ENCODE measurements at regions not wholly inside any gene's neighbourhood (a gene's known extent, or its start where the extent isn't known, plus 50 kb on each side); places are given as distances from the start of the nearest gene placed in this dataset.

- no peak for DNase-seq
These were observed 122.0 kb downstream of the OLFM4 start for GRCh38 chr13:53150568-53150967.

- peak; percentile 10 to 16 for DNase-seq
These were observed 122.9 kb downstream of the OLFM4 start for GRCh38 chr13:53151336-53152056.

- no peak for DNase-seq
These were observed 123.4 kb downstream of the OLFM4 start for GRCh38 chr13:53152057-53152421.

- no peak for DNase-seq
These were observed 129.6 kb downstream of the OLFM4 start for GRCh38 chr13:53158201-53158600.

GRCh38 chr13:53159431-53159830 lies 130.8 kb downstream of the OLFM4 start:
- no peak for DNase-seq

DNA sequence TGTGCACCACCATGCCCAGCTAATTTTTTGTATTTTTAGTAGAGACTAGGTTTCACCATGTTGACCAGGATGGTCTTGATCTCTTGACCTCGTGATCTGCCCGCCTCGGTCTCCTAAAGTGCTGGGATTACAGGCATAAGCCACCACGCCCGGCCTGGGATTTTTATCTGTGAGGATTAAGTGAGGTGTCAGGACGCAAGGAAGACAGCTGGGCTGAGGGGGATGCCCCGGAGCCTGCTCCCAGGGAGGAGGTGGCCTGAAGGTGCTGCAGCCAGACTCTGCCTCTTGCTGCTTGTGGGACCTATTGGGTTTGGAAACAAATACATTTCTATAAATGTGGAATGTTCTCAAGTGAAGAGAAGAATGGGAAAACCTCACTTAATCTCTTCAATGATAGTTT lies 131.6 kb downstream of the OLFM4 start:
- DNase-seq = no peak

DNA sequence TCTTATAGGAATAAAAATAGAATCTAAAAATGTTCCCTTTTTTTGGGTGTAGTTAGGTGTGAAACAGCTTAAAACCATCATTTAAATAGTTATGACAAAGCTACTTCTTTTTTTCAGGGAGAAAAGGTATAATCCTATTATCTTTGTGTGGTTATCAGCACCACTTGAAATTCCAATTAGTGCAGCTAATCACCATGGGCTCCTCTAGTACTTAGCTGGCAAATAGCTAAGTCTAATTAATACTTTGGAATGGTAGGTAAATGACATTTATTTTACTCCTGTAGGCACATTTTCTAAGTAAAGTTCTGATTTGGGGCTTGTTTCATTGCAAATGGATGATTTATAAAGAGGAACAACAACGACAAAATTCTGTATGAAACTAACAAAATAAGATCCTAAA lies 132.6 kb downstream of the OLFM4 start:
- no peak for DNase-seq

- DNase-seq = no peak
These were observed 136.6 kb downstream of the OLFM4 start for GRCh38 chr13:53165261-53165660.

- DNase-seq = no peak
These were observed 138.9 kb downstream of the OLFM4 start for GRCh38 chr13:53167561-53167960.

DNA sequence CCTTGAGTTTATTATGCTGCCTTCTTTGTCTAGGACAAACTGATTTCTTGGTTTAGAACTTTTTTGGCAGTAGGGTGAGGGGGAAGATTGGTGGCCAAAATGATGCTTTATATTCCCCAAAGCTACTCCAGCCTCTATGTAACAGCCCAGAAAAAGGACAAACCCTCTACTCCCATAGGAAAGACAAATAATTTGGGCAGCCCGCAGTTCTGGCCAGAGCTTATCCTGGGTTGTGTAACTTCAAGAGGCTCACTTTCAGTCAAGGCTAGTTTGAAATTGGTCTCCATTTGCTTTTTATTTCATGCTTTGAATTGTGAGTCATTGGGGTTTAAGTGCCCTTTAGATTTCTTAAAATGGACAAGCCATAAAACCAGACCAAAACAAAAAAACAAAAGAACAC lies 142.3 kb downstream of the OLFM4 start:
- no peak for DNase-seq

DNA sequence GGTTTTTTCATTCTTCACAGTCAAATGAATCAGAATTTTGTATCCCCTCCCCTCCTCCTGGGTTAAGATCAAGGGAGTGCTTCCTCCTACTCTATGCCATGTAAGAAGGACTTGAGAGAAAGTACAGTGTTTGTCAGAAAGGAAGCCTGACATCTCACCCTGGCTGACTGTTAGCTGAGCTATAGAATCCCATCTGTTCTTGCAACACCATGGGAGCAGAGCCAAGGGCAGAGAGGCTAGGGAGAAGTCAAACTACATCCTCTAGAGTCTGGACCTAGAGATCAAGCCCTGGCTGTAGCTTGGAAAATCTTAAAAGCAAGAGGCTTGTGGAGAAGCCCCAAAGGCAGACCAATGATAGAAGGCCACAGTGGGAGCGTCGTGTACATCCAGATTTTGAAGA lies 145.9 kb downstream of the OLFM4 start:
- DNase-seq = no peak

GRCh38 chr13:53180684-53181083 lies 152.1 kb downstream of the OLFM4 start:
- no peak for DNase-seq

DNA sequence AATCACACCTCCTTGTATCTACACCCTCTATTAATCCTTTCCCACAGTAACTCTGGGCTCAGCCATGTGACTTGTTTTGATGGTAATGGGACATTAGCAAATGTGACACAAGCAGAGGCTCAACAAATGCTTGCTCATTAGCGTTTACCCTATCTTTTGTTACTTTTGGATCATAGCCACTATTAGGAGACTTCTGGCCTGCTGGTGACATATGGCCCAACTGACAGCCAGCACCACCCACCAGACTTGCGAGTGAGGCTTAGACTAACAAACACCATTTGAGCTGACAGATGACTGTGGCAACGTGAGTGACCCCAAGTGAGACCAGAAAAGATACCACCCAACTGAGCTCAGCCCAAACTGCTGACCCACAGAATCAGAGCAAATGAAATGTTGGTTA lies 154.1 kb downstream of the OLFM4 start:
- no peak for DNase-seq

DNA sequence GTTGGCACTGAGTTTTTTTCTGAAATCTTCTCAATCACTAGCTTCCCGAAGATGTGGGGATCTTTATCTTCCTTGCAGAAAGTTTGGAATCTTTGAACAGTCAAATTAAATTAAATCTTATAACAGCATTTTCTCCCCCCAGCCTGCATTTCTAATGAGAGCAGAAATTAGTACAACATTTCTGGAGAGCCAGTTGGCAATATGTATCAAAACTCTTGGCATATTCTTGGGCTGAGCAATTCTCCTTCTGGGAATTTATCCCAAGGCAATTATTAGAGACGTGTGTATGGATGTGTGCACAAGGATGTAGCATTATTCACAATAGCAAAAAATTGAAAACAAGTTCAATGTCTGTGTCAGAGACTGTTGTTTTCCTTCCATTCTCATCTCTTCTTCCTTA lies 159.5 kb downstream of the OLFM4 start:
- DNase-seq = no peak

DNA sequence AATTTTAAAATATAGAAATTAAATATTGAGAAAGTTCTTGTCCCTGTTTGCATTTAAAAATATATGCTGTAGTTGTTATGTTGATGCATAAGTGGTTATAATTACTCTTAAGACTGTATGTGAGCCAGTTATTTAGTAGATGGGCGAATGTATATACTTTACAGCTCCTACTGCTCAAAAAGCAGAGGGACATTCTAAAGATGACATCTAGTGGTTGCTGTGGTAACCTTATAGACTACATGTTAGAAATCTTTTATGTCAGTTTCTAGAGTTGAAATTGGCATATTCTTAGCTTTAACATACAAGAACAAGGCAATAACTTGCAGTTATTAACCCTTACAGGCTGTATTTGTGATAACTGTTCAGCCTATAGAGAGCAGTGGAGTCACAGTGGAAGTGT lies 160.5 kb downstream of the OLFM4 start:
- DNase-seq = no peak

DNA sequence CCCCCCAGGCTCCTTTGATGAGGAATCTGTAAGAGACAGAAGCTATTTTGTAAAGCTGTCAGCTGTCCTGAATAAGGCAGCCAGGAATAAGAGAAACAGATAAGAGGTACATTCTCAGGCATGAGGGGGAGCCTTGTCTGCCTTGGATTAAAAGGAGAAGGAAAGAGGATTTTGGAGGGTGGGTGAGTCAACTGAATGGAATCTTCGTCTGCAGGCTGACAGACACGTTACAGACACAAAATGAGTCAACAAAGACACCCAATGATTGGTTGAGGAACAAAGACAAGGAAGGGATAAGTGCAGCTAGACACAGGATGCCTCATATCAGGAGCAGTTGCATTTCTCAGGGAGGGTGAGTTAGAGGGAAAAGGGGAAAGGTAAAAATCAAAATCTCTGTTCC lies 162.5 kb downstream of the OLFM4 start:
- DNase-seq = no peak

DNA sequence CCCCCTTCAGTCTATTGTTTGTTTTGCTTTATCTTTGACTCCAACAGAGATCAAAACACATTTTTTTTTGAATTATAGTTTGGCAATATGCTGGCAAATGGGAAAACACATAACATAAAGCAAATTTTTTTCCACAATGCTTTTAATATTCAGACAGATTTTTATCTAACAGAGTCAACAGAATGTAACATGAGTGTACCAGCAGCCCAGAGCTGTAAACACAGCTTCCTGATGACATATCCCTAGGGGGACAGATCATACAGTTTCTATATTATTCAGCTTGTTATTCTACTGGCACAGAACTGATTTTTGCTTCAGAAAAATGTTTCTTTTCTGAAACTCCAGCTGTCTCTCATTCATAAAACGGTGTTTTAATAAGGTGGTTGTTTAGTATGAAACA lies 168.8 kb downstream of the OLFM4 start:
- DNase-seq = no peak

GRCh38 chr13:53198017-53198416 lies 169.4 kb downstream of the OLFM4 start:
- DNase-seq = no peak

- DNase-seq = no peak
These were observed 170.1 kb downstream of the OLFM4 start for GRCh38 chr13:53198736-53199135.

DNA sequence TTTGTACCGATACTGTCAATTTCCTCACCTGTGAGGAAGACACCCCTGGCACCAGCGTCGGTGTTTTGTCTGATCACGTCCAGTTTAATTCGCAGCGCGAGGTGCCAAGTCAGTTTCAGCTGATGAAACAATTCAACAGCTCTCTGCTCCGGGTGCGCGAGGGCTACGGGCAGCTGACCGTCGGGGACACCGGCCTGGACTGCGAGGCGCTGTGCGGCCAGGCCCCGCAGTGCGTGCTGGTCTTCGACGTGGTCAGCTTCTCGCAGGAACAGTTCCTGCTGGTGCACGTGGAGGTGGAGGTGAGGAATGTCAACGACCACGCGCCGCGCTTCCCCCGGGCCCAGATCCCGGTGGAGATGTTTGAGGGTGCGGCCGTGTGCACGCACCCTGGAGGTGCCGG lies 171.5 kb downstream of the OLFM4 start:
- no peak for DNase-seq

- no peak for DNase-seq
These were observed 172.2 kb downstream of the OLFM4 start for GRCh38 chr13:53200498-53201453.

DNA sequence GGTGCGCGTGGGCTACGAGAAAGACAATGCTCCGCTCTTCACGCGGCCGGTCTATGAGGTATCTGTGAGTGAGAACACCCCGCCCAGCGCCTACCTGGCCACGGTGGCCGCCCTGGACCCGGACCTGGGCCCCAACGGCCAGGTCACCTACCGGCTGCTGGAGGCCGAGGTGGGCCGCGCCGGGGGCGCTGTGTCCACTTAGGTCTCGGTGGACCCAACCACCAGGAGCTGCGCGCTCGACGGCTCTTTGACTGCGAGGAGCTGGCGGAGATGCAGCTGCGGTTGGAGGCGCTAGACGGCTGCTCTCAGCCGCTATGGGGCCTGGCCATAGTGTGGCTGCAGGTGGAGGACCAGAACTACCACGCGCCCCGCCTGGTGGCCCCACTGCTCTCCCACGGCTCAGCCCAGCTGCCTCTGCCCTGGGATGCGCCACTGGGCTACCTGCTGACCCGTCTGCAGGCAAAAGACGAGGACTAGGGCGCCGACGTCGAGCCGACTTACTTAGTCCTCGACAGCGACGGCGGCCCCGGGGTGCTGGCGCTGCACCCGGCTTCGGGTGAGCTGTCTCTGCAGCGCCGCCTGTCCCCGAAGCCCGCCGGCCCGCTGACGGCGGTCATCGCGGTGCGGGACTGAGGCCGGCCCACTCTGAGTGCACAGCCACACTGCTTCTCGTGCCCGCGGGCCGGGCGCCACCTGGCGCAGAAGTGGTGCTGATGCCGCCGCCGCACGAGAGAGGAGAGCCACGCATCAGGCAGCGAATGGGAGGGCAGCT lies 173.0 kb downstream of the OLFM4 start:
- DNase-seq = no peak

DNA sequence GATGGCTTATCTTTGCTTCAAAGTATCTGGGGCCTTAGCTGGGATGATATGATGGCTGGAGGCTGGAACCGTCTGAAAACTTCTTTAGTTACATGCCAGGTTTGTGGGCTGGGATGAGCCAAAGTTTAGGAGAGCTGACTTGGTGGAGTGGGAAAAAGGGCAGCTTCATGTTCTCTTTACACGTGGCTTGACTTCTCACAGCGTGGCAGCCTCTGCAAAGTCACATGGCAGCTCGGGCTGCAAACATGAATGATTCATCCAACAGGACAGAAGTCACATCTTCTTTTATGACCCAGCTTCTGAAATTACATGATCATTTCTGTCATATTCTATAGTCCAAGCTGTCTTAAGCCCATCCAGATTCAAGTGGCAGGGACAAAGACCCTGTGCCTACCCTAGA lies 176.0 kb downstream of the OLFM4 start:
- no peak for DNase-seq

- DNase-seq = no peak
These were observed 177.8 kb downstream of the OLFM4 start for GRCh38 chr13:53206455-53206854.
